Suprapubic skin (tissue), 4 donors: ENCODE measurements at regions not wholly inside any gene's neighbourhood (a gene's known extent, or its start where the extent isn't known, plus 50 kb on each side); places are given as distances from the start of the nearest gene placed in this dataset.
"Not testable (repeated sequence)": the region's sequence is repeated elsewhere in the genome, so short reads cannot be mapped to it uniquely, and the experiment has no call there.

Experiments used
- DNase-seq, 2 donors: peaks; one replicate each; pipeline ENCODE4 v3.0.0-alpha.2; 2019; ENCODE audit warnings: low spot score in 2 of 2
- H3K27ac ChIP-seq: fragments of 200-600 bp; sonication (generic); one replicate; pipeline ENCODE4 v1.5.1; 2019
- H3K27me3 ChIP-seq: fragments of 200-600 bp; sonication (generic); one replicate; pipeline ENCODE4 v1.5.1; 2019
- H3K36me3 ChIP-seq: fragments of 200-600 bp; sonication (generic); one replicate; pipeline ENCODE4 v1.5.1; 2019
- H3K4me1 ChIP-seq: fragments of 200-600 bp; sonication (generic); one replicate; pipeline ENCODE4 v1.5.1; 2019
- H3K4me3 ChIP-seq: fragments of 200-600 bp; sonication (generic); one replicate; pipeline ENCODE4 v1.5.1; 2019; ENCODE audit warnings: mild to moderate bottlenecking
- H3K9me3 ChIP-seq: fragments of 200-600 bp; sonication (generic); one replicate; pipeline ENCODE4 v1.5.1; 2019
- CTCF ChIP-seq, 2 donors: fragments of 200-600 bp in 1 of 2; fragments of 450-650 bp in 1 of 2; sonication (generic) in 1 of 2; IDR thresholded peaks; one replicate each; pipeline ENCODE4 v1.5.1; 2016 to 2019; ENCODE audit warnings: antibody characterized with exemption in 2 of 2, mild to moderate bottlenecking in 1 of 2, moderate library complexity in 1 of 2
- EP300 ChIP-seq: sonication (generic); formaldehyde crosslinking; IDR thresholded peaks from one replicate; pipeline ENCODE4 v1.6.1; 2017; ENCODE audit warnings: antibody characterized with exemption
- POLR2A ChIP-seq, 2 donors: fragments of 450-650 bp; IDR thresholded peaks; one replicate each; pipeline ENCODE4 v1.6.1; 2017; ENCODE audit warnings: antibody characterized with exemption in 2 of 2, mild to moderate bottlenecking in 2 of 2, moderate library complexity in 2 of 2
- POLR2AphosphoS5 ChIP-seq, 3 donors: sonication (generic); formaldehyde crosslinking; IDR thresholded peaks; one replicate each; pipeline ENCODE4 v1.6.1; 2017; ENCODE audit warnings: antibody characterized with exemption in 3 of 3
- WGBS: methylation state at CpG from one replicate; pipeline ENCODE4 v1.1.5; 2018; 5-methylcytosine and 5-hydroxymethylcytosine counted together

GRCh38 chr11:80281194-80281593, 840.4 kb upstream of the TENM4 start:
- Histone ChIP-seq H3K9me3 (no peaks in the 10 kb centered on the region), H3K27ac (no peak overlapping the region), H3K4me3 (no peak overlapping the region), H3K36me3 (no peaks in the 10 kb centered on the region), H3K4me1 (peaks cover 7% of the 10 kb centered on the region), H3K27me3 (no peaks in the 10 kb centered on the region)
- DNase-seq, result no peak
- 33% methylated on average over 1 of the region's 1 CpG for WGBS
- TF ChIP-seq CTCF (IDR thresholded peaks at IDR 0.05) (no peak), POLR2A (IDR thresholded peaks at IDR 0.05) (no peak), EP300 (no peak), POLR2AphosphoS5 (IDR thresholded peaks at IDR 0.05) (no peak)

DNA sequence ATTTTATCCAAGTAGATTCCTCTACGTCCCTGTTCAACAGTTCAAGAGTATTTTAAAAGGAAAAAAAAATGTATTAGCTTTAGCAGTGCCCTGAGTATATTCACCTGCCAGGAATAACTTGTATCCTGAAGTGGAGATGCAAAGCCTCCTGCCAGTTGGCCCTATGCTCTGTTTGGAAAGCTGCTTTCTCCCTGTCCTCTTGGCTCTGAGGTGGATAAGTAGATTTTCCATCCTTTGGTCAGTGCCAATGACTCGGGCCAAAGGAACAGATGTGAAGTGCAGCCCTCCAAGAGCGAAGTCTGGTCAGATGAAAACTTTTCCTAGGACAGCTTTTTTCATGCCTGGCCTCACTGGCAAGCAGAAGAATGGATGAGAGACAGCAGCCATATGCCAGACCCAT, 839.9 kb upstream of the TENM4 start:
- H3K36me3 ChIP-seq, result no peaks in the 10 kb centered on the region
- H3K27me3 ChIP-seq, result no peaks in the 10 kb centered on the region
- H3K9me3 ChIP-seq, result no peaks in the 10 kb centered on the region
- H3K4me1 ChIP-seq, result peaks cover 7% of the 10 kb centered on the region
- 69% methylated on average over 3 of the region's 3 CpGs for WGBS
- H3K27ac ChIP-seq, result no peak overlapping the region
- DNase-seq, result no peak
- H3K4me3 ChIP-seq, result no peak overlapping the region
- TF ChIP-seq POLR2A (IDR thresholded peaks at IDR 0.05), result no peak
- no peak for TF ChIP-seq POLR2AphosphoS5 (IDR thresholded peaks at IDR 0.05)
- no peak for TF ChIP-seq EP300
- no peak for TF ChIP-seq CTCF (IDR thresholded peaks at IDR 0.05)

GRCh38 chr11:80261776-80262175, 820.9 kb upstream of the TENM4 start:
- no peak overlapping the region for H3K27ac ChIP-seq
- H3K4me3 ChIP-seq, result no peak overlapping the region
- no peak for DNase-seq
- no peaks in the 10 kb centered on the region for H3K9me3 ChIP-seq
- H3K36me3 ChIP-seq, result no peaks in the 10 kb centered on the region
- H3K27me3 ChIP-seq, result no peaks in the 10 kb centered on the region
- H3K4me1 ChIP-seq, result no peaks in the 10 kb centered on the region
- WGBS, result 76% methylated on average over 5 of the region's 5 CpGs
- no peak for TF ChIP-seq POLR2AphosphoS5 (IDR thresholded peaks at IDR 0.05)
- no peak for TF ChIP-seq EP300
- TF ChIP-seq CTCF (IDR thresholded peaks at IDR 0.05), result no peak
- no peak for TF ChIP-seq POLR2A (IDR thresholded peaks at IDR 0.05)

- WGBS, result 88% methylated on average over 12 of the region's 45 CpGs
- H3K27me3 ChIP-seq, result not testable (repeated sequence)
Measured at GRCh38 chr11:80257319-80258015, 816.6 kb upstream of the TENM4 start.

DNA sequence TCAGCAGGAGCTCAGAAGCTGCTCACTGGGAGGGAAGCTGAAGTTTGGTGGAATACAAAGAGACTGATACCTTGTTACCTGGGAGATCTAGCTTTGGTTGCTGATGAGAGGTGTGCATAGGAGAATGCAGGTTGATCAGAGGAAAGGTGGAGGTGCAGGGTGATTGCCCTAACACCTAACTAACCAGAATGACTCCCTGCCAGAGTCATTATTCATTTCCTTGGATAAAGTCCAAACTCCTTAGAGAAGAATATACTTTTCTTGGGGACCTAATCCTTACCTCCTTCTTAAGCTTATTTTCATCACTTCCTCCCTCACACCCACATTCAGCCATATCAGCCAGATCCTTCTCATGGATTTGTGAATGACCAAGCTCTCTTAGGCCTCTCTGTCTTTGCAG, 814.2 kb upstream of the TENM4 start:
- TF ChIP-seq POLR2A (IDR thresholded peaks at IDR 0.05) (no peak), CTCF (IDR thresholded peaks at IDR 0.05) (no peak), POLR2AphosphoS5 (IDR thresholded peaks at IDR 0.05) (no peak), EP300 (no peak)
- DNase-seq, result no peak
- Histone ChIP-seq H3K36me3 (no peaks in the 10 kb centered on the region), H3K4me3 (no peak overlapping the region), H3K4me1 (no peaks in the 10 kb centered on the region), H3K9me3 (no peaks in the 10 kb centered on the region), H3K27ac (no peak overlapping the region), H3K27me3 (no peaks in the 10 kb centered on the region)

More at GRCh38 chr11:80257319-80258015, 816.6 kb upstream of the TENM4 start:
- DNase-seq, H3K27ac ChIP-seq, H3K36me3 ChIP-seq, H3K4me1 ChIP-seq, H3K4me3 ChIP-seq, H3K9me3 ChIP-seq: not testable (repeated sequence)

- Histone ChIP-seq H3K27me3 (no peaks in the 10 kb centered on the region), H3K9me3 (no peaks in the 10 kb centered on the region), H3K4me3 (no peak overlapping the region), H3K4me1 (no peaks in the 10 kb centered on the region), H3K27ac (no peak overlapping the region), H3K36me3 (no peaks in the 10 kb centered on the region)
- 70% methylated on average over 3 of the region's 3 CpGs for WGBS
- TF ChIP-seq CTCF (IDR thresholded peaks at IDR 0.05), result no peak
- no peak for TF ChIP-seq POLR2AphosphoS5 (IDR thresholded peaks at IDR 0.05)
- no peak for TF ChIP-seq POLR2A (IDR thresholded peaks at IDR 0.05)
- TF ChIP-seq EP300, result no peak
- DNase-seq, result no peak
Measured at GRCh38 chr11:80241766-80242165, 800.9 kb upstream of the TENM4 start.
